Mucosa of stomach (tissue), 1 donor: ENCODE measurements at regions not wholly inside any gene's neighbourhood (a gene's known extent, or its start where the extent isn't known, plus 50 kb on each side); places are given as distances from the start of the nearest gene placed in this dataset.

Experiments used
- H3K27me3 ChIP-seq: one replicate; pipeline ENCODE4 v1.7.0; 2013; ENCODE audit warnings: mild to moderate bottlenecking, low read length; ENCODE audit not compliant: control insufficient read depth, insufficient read depth
- H3K36me3 ChIP-seq: one replicate; pipeline ENCODE4 v1.7.0; 2013; ENCODE audit warnings: low read length; ENCODE audit not compliant: control insufficient read depth, insufficient read depth
- H3K4me1 ChIP-seq: one replicate; pipeline ENCODE4 v1.7.0; 2013; ENCODE audit warnings: mild to moderate bottlenecking, low read length; ENCODE audit not compliant: control insufficient read depth, insufficient read depth
- H3K4me3 ChIP-seq: one replicate; pipeline ENCODE4 v1.7.0; 2013; ENCODE audit warnings: low read length
- H3K9ac ChIP-seq: one replicate; pipeline ENCODE4 v1.7.0; 2013; ENCODE audit warnings: mild to moderate bottlenecking, low read length, moderate library complexity
- H3K9me3 ChIP-seq: one replicate; pipeline ENCODE4 v1.7.0; 2013; ENCODE audit warnings: mild to moderate bottlenecking, low read length, moderate library complexity; ENCODE audit not compliant: control insufficient read depth
- donor health status: Pancreatic carcinoma.

GRCh38 chr6:105767541-105767940, 318.6 kb upstream of the PRDM1 start:
- H3K36me3 ChIP-seq: no peaks in the 10 kb centered on the region
- H3K4me1 ChIP-seq: no peaks in the 10 kb centered on the region

GRCh38 chr6:105765239-105765638, 320.9 kb upstream of the PRDM1 start:
- peaks cover 11% of the 10 kb centered on the region for H3K4me1 ChIP-seq
- no peaks in the 10 kb centered on the region for H3K36me3 ChIP-seq
- no peaks in the 10 kb centered on the region for H3K9me3 ChIP-seq
- H3K4me3 ChIP-seq: no peak overlapping the region
- no peaks in the 10 kb centered on the region for H3K27me3 ChIP-seq
- no peak overlapping the region for H3K9ac ChIP-seq

More at GRCh38 chr6:105767541-105767940, 318.6 kb upstream of the PRDM1 start:
- Histone ChIP-seq H3K9me3 (no peaks in the 10 kb centered on the region), H3K9ac (no peak overlapping the region), H3K27me3 (no peaks in the 10 kb centered on the region), H3K4me3 (no peak overlapping the region)

- Histone ChIP-seq H3K27me3 (no peaks in the 10 kb centered on the region), H3K36me3 (no peaks in the 10 kb centered on the region), H3K4me3 (no peak overlapping the region), H3K9me3 (no peaks in the 10 kb centered on the region), H3K9ac (no peak overlapping the region), H3K4me1 (peaks cover 18% of the 10 kb centered on the region)
These were observed 321.8 kb upstream of the PRDM1 start for GRCh38 chr6:105764315-105764714.

- H3K4me3 ChIP-seq: no peak overlapping the region
- no peak overlapping the region for H3K9ac ChIP-seq
- no peaks in the 10 kb centered on the region for H3K36me3 ChIP-seq
- H3K4me1 ChIP-seq: peaks cover 23% of the 10 kb centered on the region
- H3K9me3 ChIP-seq: no peaks in the 10 kb centered on the region
- H3K27me3 ChIP-seq: no peaks in the 10 kb centered on the region
These were observed 322.3 kb upstream of the PRDM1 start for GRCh38 chr6:105763866-105764265.

- H3K27me3 ChIP-seq: no peaks in the 10 kb centered on the region
- H3K9me3 ChIP-seq: no peaks in the 10 kb centered on the region
- H3K4me3 ChIP-seq: no peak overlapping the region
- no peaks in the 10 kb centered on the region for H3K36me3 ChIP-seq
- peaks cover 23% of the 10 kb centered on the region for H3K4me1 ChIP-seq
- no peak overlapping the region for H3K9ac ChIP-seq
These were observed 325.4 kb upstream of the PRDM1 start for GRCh38 chr6:105760746-105761145.

GRCh38 chr6:105759946-105760345, 326.2 kb upstream of the PRDM1 start:
- H3K27me3 ChIP-seq: no peaks in the 10 kb centered on the region
- H3K9me3 ChIP-seq: no peaks in the 10 kb centered on the region
- peaks cover 23% of the 10 kb centered on the region for H3K4me1 ChIP-seq
- no peak overlapping the region for H3K4me3 ChIP-seq
- no peaks in the 10 kb centered on the region for H3K36me3 ChIP-seq
- H3K9ac ChIP-seq: no peak overlapping the region

GRCh38 chr6:105759015-105759414, 327.1 kb upstream of the PRDM1 start:
- Histone ChIP-seq H3K36me3 (no peaks in the 10 kb centered on the region), H3K4me3 (no peak overlapping the region), H3K4me1 (peaks cover 23% of the 10 kb centered on the region), H3K9me3 (no peaks in the 10 kb centered on the region), H3K27me3 (no peaks in the 10 kb centered on the region), H3K9ac (no peak overlapping the region)

- Histone ChIP-seq H3K27me3 (no peaks in the 10 kb centered on the region), H3K9me3 (no peaks in the 10 kb centered on the region), H3K4me3 (no peak overlapping the region), H3K9ac (no peak overlapping the region), H3K4me1 (peaks cover 36% of the 10 kb centered on the region), H3K36me3 (no peaks in the 10 kb centered on the region)
These were observed 328.5 kb upstream of the PRDM1 start for GRCh38 chr6:105757512-105758200.

- H3K9ac ChIP-seq: no peak overlapping the region
- peaks cover 31% of the 10 kb centered on the region for H3K4me1 ChIP-seq
- no peaks in the 10 kb centered on the region for H3K36me3 ChIP-seq
- H3K27me3 ChIP-seq: no peaks in the 10 kb centered on the region
- no peaks in the 10 kb centered on the region for H3K9me3 ChIP-seq
- no peak overlapping the region for H3K4me3 ChIP-seq
These were observed 330.3 kb upstream of the PRDM1 start for GRCh38 chr6:105755885-105756284.

GRCh38 chr6:105753620-105754211, 332.4 kb upstream of the PRDM1 start:
- H3K36me3 ChIP-seq: no peaks in the 10 kb centered on the region
- peaks cover 17% of the 10 kb centered on the region for H3K4me1 ChIP-seq
- H3K9me3 ChIP-seq: no peaks in the 10 kb centered on the region
- H3K4me3 ChIP-seq: no peak overlapping the region
- no peak overlapping the region for H3K9ac ChIP-seq
- no peaks in the 10 kb centered on the region for H3K27me3 ChIP-seq

- Histone ChIP-seq H3K9me3 (no peaks in the 10 kb centered on the region), H3K27me3 (no peaks in the 10 kb centered on the region), H3K4me3 (no peak overlapping the region), H3K4me1 (peaks cover 17% of the 10 kb centered on the region), H3K9ac (no peak overlapping the region), H3K36me3 (no peaks in the 10 kb centered on the region)
These were observed 332.9 kb upstream of the PRDM1 start for GRCh38 chr6:105753207-105753606.

GRCh38 chr6:105750089-105750488, 336.0 kb upstream of the PRDM1 start:
- Histone ChIP-seq H3K27me3 (no peaks in the 10 kb centered on the region), H3K9ac (no peak overlapping the region), H3K4me3 (no peak overlapping the region), H3K4me1 (peaks cover 17% of the 10 kb centered on the region), H3K9me3 (no peaks in the 10 kb centered on the region), H3K36me3 (no peaks in the 10 kb centered on the region)
